Cardiac fibroblast (primary cell): ENCODE measurements at regions not wholly inside any gene's neighbourhood (a gene's known extent, or its start where the extent isn't known, plus 50 kb on each side); places are given as distances from the start of the nearest gene placed in this dataset.
"Not testable (repeated sequence)": the region's sequence is repeated elsewhere in the genome, so short reads cannot be mapped to it uniquely, and the experiment has no call there.

ENCODE experiments used
- DNase-seq, 2 donors: peaks; one replicate each; pipeline versions ENCODE4 v3.0.0 to v3.0.0-alpha.2; 2010; ENCODE audit warnings: low read depth in 2 of 2
- H3K4me3 ChIP-seq, 2 donors: replicated peaks in 1 of 2; 1 replicate in 1 of 2; 2 replicates in 1 of 2; pipeline ENCODE4 v1.5.1; 2011; ENCODE audit warnings: low read depth in 2 of 2, low read length in 2 of 2, mild to moderate bottlenecking in 2 of 2, moderate library complexity in 1 of 2
- TF ChIP-seq, protein P1 (sequence below): IDR thresholded peaks from one replicate; pipeline ENCODE4 v1.5.1; 2011; ENCODE audit warnings: low read depth, mild to moderate bottlenecking, low read length, inconsistent platforms

DNA sequence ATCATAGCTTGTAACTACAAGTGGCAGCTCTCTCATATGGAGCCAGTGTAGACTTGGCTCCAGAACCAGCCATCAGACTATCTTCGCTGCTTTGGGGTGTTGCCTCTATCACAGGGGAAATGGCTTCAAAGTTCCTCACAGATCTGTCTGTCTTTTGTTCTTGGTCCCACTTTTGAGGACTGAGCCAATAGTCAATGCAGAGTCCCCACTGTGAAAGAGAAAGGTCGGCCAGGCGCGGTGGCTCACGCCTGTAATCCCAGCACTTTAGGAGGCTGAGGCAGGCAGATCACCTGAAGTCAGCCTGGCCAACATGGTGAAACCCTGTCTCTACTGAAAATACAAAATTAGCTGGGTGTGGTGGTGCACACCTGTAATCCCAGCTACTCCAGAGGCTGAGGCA, 86.9 kb upstream of the FZD7 start:
- DNase-seq, H3K4me3 ChIP-seq: not testable (repeated sequence)

DNA sequence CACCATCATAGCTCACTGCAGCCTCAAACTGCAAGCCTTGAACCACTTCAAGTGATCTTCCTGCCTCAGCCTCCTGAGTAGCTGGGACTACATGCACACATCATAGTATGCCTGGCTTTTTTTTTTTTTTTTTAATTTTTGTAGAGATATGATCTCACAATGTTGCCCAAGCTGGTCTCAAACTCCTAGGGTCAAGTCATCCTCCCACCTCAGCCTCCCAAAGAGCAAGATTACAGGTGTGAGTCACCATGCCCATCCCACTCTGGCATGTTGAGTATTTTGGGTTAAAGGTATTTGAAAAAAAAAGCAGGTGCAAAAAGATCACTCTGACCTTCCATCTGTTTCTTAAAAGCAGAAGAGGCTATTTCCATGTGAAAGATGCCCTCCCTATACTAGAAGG, 86.4 kb upstream of the FZD7 start:
- no peak for DNase-seq
- TF ChIP-seq, protein P1, sequence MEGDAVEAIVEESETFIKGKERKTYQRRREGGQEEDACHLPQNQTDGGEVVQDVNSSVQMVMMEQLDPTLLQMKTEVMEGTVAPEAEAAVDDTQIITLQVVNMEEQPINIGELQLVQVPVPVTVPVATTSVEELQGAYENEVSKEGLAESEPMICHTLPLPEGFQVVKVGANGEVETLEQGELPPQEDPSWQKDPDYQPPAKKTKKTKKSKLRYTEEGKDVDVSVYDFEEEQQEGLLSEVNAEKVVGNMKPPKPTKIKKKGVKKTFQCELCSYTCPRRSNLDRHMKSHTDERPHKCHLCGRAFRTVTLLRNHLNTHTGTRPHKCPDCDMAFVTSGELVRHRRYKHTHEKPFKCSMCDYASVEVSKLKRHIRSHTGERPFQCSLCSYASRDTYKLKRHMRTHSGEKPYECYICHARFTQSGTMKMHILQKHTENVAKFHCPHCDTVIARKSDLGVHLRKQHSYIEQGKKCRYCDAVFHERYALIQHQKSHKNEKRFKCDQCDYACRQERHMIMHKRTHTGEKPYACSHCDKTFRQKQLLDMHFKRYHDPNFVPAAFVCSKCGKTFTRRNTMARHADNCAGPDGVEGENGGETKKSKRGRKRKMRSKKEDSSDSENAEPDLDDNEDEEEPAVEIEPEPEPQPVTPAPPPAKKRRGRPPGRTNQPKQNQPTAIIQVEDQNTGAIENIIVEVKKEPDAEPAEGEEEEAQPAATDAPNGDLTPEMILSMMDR = no peak

DNA sequence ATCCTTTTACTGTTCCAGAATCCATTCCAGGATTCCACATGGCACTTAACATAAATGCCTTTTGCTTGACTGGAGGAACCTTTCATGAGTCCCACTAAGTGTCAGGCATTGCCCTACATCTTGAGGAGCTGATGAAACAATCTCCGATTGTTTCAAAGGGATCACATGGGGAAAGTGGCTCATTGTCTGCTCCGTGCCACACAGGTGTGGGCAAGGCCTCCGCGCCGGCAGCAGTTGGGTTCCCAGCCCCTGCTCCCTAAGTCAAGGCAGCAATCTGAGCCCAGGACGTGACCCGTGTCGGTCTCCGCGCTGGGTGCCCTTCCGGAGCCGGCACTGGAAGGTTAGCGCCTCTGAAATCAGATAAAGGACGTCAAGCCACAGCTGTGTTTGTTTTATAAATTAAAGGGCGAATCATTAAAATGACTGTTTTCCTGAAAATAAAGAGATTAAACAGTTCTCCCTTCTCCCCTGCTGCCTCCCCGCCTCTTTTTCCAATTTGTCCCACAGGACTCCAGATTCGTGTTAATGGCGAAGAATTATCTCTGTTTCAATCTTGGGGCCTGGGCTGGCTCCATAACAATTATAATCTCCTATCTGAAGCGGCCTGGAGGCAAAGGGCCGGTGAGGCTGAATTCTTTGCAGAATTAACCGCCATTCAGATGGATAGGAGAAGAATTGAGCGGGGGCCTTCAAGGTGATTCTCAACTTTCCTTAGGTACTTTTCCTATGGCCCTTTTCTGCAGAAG, 84.3 kb upstream of the FZD7 start:
- TF ChIP-seq, protein P1 = no peak
- no peak overlapping the region for H3K4me3 ChIP-seq
- DNase-seq = no peak

More for the DNA sequence above, 86.4 kb upstream of the FZD7 start:
- no peak overlapping the region for H3K4me3 ChIP-seq

DNA sequence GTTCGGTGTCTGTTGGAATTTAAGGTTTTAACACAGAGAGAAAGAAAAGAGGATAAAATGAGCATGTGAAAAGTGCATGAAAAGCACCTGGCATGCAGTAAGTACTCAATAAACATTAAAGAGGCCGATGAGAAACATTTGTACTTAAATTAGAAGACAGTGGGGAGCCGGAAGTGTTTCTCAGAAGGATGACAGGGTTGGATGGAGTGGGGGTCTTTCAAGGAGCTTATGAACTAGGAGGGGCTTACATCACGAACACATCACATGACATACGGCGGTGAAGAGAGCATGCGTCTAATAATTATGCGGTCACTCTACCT, 83.8 kb upstream of the FZD7 start:
- TF ChIP-seq, protein P1 = no peak
- DNase-seq = no peak
- no peak overlapping the region for H3K4me3 ChIP-seq

DNA sequence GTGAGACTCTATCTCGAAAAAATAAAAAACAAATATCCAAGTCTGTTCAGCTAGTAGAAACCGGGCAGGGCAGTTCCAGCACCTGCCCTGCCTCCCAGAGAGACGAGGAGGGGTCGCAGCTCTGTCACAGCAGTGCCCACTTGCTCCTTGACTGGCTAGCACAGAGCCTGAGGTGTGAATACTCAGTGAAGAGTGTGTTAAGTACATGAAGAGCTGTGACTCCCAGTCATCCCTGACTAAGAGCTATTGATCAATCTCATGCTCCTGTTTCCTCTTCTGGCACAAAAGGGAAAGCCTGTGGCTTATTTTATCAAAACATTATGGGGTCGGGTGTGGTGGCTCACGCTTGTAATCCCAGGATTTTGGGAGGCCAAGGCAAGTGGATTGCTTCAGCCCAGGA, 83.0 kb upstream of the FZD7 start:
- TF ChIP-seq, protein P1 = no peak
- peak in 1 of 2 donors; percentile 19 for DNase-seq
- no peak overlapping the region for H3K4me3 ChIP-seq

DNA sequence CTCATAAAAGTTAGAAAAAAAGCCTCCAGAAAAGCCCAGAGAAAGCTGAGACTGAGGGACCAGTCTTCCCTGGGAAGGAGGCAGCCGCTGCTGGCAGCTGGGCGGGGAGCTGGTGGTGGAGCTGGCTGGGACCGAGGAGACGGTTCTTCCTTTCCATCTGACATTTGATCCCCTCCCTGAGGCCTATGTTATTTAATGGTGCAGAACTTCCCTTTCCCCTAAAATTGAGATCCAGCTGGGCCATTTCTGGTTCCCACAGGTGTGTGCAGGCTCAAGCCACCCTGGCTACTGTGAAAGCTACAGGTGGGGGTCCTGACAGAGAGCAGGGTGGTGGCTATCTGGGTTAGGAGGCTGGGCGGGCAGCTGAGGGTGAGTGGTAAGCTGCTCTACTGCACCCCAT, 81.5 kb upstream of the FZD7 start:
- DNase-seq = no peak
- TF ChIP-seq, protein P1 = no peak
- H3K4me3 ChIP-seq = no peak overlapping the region

DNA sequence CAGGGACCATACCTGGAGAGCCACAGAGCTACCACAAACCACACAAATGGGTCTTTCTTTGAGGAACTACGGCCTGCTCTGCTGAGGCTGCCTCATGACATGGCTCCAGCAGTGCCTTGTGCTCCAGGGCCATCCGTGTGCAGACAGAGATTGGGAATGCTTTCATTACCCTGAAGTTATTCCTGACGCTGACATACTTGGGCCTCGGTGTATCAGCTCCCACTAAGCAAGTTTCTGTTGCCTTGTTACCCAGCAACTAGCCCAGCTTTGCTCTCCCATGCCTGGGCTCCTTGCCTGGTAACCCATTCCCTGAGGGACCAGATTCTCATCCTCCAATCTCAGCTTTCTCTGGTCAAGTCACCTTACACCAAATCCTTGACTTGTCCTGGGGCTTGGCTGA, 80.3 kb upstream of the FZD7 start:
- peak in 1 of 2 donors; percentile 1 for DNase-seq
- TF ChIP-seq, protein P1 = no peak
- no peak overlapping the region for H3K4me3 ChIP-seq
